B cell (primary cell): ENCODE measurements at regions not wholly inside any gene's neighbourhood (a gene's known extent, or its start where the extent isn't known, plus 50 kb on each side); places are given as distances from the start of the nearest gene placed in this dataset.

Source experiments
- ATAC-seq: fragments of 200-7000 bp; cut with Tn5 transposase; one replicate; pipeline ENCODE4 v1.10.0; 2021; ENCODE audit warnings: low read depth, mild to moderate bottlenecking, moderate number of reproducible peaks, moderate library complexity
- CTCF ChIA-PET: fragments of 350-600 bp; sonication (Branson Sonifier 250); formaldehyde crosslinking; loops from one replicate; lab custom pipeline; 2021; ENCODE audit warnings: antibody characterized with exemption, inconsistent platforms; lab: Charles Lee
- POLR2A ChIA-PET: fragments of 350-600 bp; sonication (Branson Sonifier 250); formaldehyde crosslinking; loops from one replicate; lab custom pipeline; 2021; ENCODE audit warnings: antibody characterized with exemption; lab: Charles Lee
- DNase-seq: peaks from one replicate; pipeline ENCODE4 v3.0.0; 2013
- H2AFZ ChIP-seq: 2 replicates; pipeline ENCODE4 v1.6.1; 2012; ENCODE audit warnings: mild to moderate bottlenecking, low read depth, low read length; ENCODE audit not compliant: insufficient read depth, poor library complexity, severe bottlenecking
- H3K27ac ChIP-seq, 2 donors: 1 replicate in 1 of 2; 2 replicates in 1 of 2; pipeline ENCODE4 v1.5.1; 2012 to 2013; ENCODE audit warnings: low read length in 2 of 2, mild to moderate bottlenecking in 2 of 2, moderate library complexity in 1 of 2
- H3K27me3 ChIP-seq, 4 experiments: fragments of 200-600 bp in 1 of 4; sonication (generic) in 1 of 4; replicated peaks in 1 of 4; 1 replicate in 2 of 4; 2 replicates in 2 of 4; pipeline versions ENCODE4 v1.6.1 to v1.7.0; 2013 to 2016; ENCODE audit warnings: low read length in 3 of 4, mild to moderate bottlenecking in 2 of 4, mixed read lengths in 1 of 4, moderate library complexity in 1 of 4; ENCODE audit not compliant: insufficient read depth in 4 of 4, control insufficient read depth in 3 of 4; ENCODE audit errors: control extremely low read depth in 1 of 4
- H3K36me3 ChIP-seq, 2 experiments: replicated peaks in 1 of 2; 1 replicate in 1 of 2; 2 replicates in 1 of 2; pipeline versions ENCODE4 v1.6.1 to v1.7.1; 2013; ENCODE audit warnings: low read length in 1 of 2; ENCODE audit not compliant: insufficient read depth in 2 of 2, control insufficient read depth in 1 of 2; ENCODE audit errors: control extremely low read depth in 1 of 2, extremely low read depth in 1 of 2
- H3K4me1 ChIP-seq, 2 donors: fragments of 200-600 bp in 1 of 2; sonication (generic) in 1 of 2; 1 replicate in 1 of 2; 2 replicates in 1 of 2; pipeline versions ENCODE4 v1.5.1 to v1.6.1; 2013 to 2017; ENCODE audit warnings: low read length in 2 of 2; ENCODE audit not compliant: control insufficient read depth in 2 of 2, insufficient read depth in 2 of 2
- H3K4me2 ChIP-seq: replicated peaks from 2 replicates; pipeline ENCODE3; 2012; ENCODE audit warnings: mild to moderate bottlenecking, low read depth, low read length; ENCODE audit not compliant: poor library complexity, severe bottlenecking
- H3K4me3 ChIP-seq, 5 experiments: fragments of 200-600 bp in 1 of 5; sonication (generic) in 1 of 5; 1 replicate in 3 of 5; 2 replicates in 2 of 5; pipeline versions ENCODE4 v1.5.1 to v1.7.0; 2011 to 2016; ENCODE audit warnings: low read length in 4 of 5, mild to moderate bottlenecking in 4 of 5, low read depth in 2 of 5, control low read depth in 1 of 5, moderate library complexity in 1 of 5; ENCODE audit not compliant: insufficient read depth in 1 of 5; ENCODE audit errors: control extremely low read depth in 1 of 5, extremely low read depth in 1 of 5
- H3K79me2 ChIP-seq: fragments of 200-600 bp; sonication (generic); one replicate; pipeline ENCODE4 v1.6.0; 2016; ENCODE audit warnings: low read length; ENCODE audit not compliant: control insufficient read depth, insufficient read depth
- H3K9ac ChIP-seq: fragments of 200-600 bp; sonication (generic); 2 replicates; pipeline ENCODE4 v1.6.1; 2017; ENCODE audit warnings: mild to moderate bottlenecking, low read length, moderate library complexity
- H3K9me3 ChIP-seq, 3 donors: one replicate each; pipeline versions ENCODE4 v1.6.1 to v1.7.1; 2013; ENCODE audit warnings: low read length in 2 of 3; ENCODE audit not compliant: control insufficient read depth in 2 of 3, insufficient read depth in 1 of 3; ENCODE audit errors: control extremely low read depth in 1 of 3
- H4K20me1 ChIP-seq: 2 replicates; pipeline ENCODE4 v1.6.0; 2012; ENCODE audit warnings: mild to moderate bottlenecking, low read length; ENCODE audit not compliant: insufficient read depth, control insufficient read depth, poor library complexity, severe bottlenecking
- H3K27ac Mint-ChIP-seq: one replicate; pipeline ENCODE4 v1.8.0; 2021; ENCODE audit warnings: mixed read lengths
- H3K27me3 Mint-ChIP-seq: one replicate; pipeline ENCODE4 v1.8.0; 2021; ENCODE audit warnings: mixed read lengths
- H3K4me1 Mint-ChIP-seq: one replicate; pipeline ENCODE4 v1.8.0; 2021; ENCODE audit warnings: mixed read lengths
- H3K4me3 Mint-ChIP-seq: one replicate; pipeline ENCODE4 v1.8.0; 2021; ENCODE audit warnings: mixed read lengths
- H3K9me3 Mint-ChIP-seq: one replicate; pipeline ENCODE4 v1.8.0; 2022; ENCODE audit warnings: mixed read lengths; ENCODE audit not compliant: insufficient read depth
- CTCF ChIP-seq: fragments of 200-600 bp; IDR thresholded peaks from one replicate; pipeline ENCODE4 v1.8.0; 2022; ENCODE audit warnings: antibody characterized with exemption, mild to moderate bottlenecking
- EZH2 ChIP-seq: IDR thresholded peaks from 2 replicates; pipeline ENCODE4 v1.6.1; 2012; ENCODE audit warnings: borderline replicate concordance, low read depth, mild to moderate bottlenecking, moderate library complexity, low read length; ENCODE audit not compliant: insufficient read depth, poor library complexity, severe bottlenecking
- WGBS: methylation state at CpG from one replicate; pipeline ENCODE4 v1.1.5; 2013; ENCODE audit warnings: missing lambda C conversion rate; ENCODE audit not compliant: insufficient coverage; 5-methylcytosine and 5-hydroxymethylcytosine counted together
- intact Hi-C: fragments of 100-400 bp; cut with micrococcal nuclease; formaldehyde crosslinking; loops from one replicate; pipeline ENCODE4 v1.10.0; 2022

GRCh38 chr11:109071262-109071661 is 350.7 kb upstream of the C11orf87 start:
- H3K27ac ChIP-seq: no peak overlapping the region
- Mint-ChIP-seq H3K4me1 (no peaks in the 10 kb centered on the region), H3K27ac (no peak overlapping the region), H3K27me3 (peaks cover 6% of the 10 kb centered on the region), H3K9me3 (peaks cover 4% of the 10 kb centered on the region), H3K4me3 (no peak overlapping the region)
- H2AFZ ChIP-seq: no peak overlapping the region
- intact Hi-C loops: no loop called here
- DNase-seq (no peak), ATAC-seq (no peak)
- no peak for TF ChIP-seq EZH2
- TF ChIP-seq CTCF: no peak
- H3K9me3 ChIP-seq: no peaks in the 10 kb centered on the region
- H3K27me3 ChIP-seq: no peaks in the 10 kb centered on the region
- H3K79me2 ChIP-seq: no peaks in the 10 kb centered on the region
- H3K36me3 ChIP-seq: no peaks in the 10 kb centered on the region
- H3K4me1 ChIP-seq: no peaks in the 10 kb centered on the region
- CTCF ChIA-PET: no interaction called here
- no peaks in the 10 kb centered on the region for H4K20me1 ChIP-seq
- H3K4me2 ChIP-seq: no peak overlapping the region
- H3K4me3 ChIP-seq: no peak overlapping the region
- H3K9ac ChIP-seq: no peak overlapping the region
- POLR2A ChIA-PET: no interaction called here

- Histone ChIP-seq H2AFZ (no peak overlapping the region), H3K9ac (no peak overlapping the region), H3K27ac (no peak overlapping the region), H3K36me3 (no peaks in the 10 kb centered on the region), H3K4me3 (no peak overlapping the region), H3K4me1 (no peaks in the 10 kb centered on the region), H4K20me1 (no peaks in the 10 kb centered on the region), H3K79me2 (no peaks in the 10 kb centered on the region), H3K27me3 (no peaks in the 10 kb centered on the region), H3K4me2 (no peak overlapping the region), H3K9me3 (no peaks in the 10 kb centered on the region)
- Mint-ChIP-seq H3K27ac (no peak overlapping the region), H3K4me1 (no peaks in the 10 kb centered on the region), H3K4me3 (no peak overlapping the region), H3K27me3 (peaks cover 6% of the 10 kb centered on the region), H3K9me3 (peaks cover 4% of the 10 kb centered on the region)
- ChIA-PET CTCF (no interaction called here), POLR2A (no interaction called here)
- DNase-seq (no peak), ATAC-seq (no peak)
- intact Hi-C loops: no loop called here
- TF ChIP-seq CTCF: no peak
- no peak for TF ChIP-seq EZH2
- WGBS: 83% methylated on average over 2 of the region's 5 CpGs
Measured at GRCh38 chr11:109071712-109072524, 350.1 kb upstream of the C11orf87 start.
